GM19239 (cell line): ENCODE measurements at regions not wholly inside any gene's neighbourhood (a gene's known extent, or its start where the extent isn't known, plus 50 kb on each side); places are given as distances from the start of the nearest gene placed in this dataset.

ENCODE experiments used
- DNase-seq: peaks from one replicate; pipeline ENCODE4 v3.0.0; 2011; ENCODE audit warnings: low spot score; ENCODE audit not compliant: insufficient read length
- FAIRE-seq: peaks from 2 replicates; lab custom pipeline; 2011; peaks lifted over from hg19 to GRCh38; lab: Jason Lieb, UNC

GRCh38 chr6:130748041-130748440, 79.2 kb upstream of the SMLR1 start:
- DNase-seq (no peak), FAIRE-seq (no peak)

GRCh38 chr6:130749402-130749801, 77.8 kb upstream of the SMLR1 start:
- FAIRE-seq, result no peak
- no peak for DNase-seq

- FAIRE-seq (no peak), DNase-seq (no peak)
These were observed 74.9 kb upstream of the SMLR1 start for GRCh38 chr6:130752267-130752666.

- FAIRE-seq, result no peak
- DNase-seq, result no peak
These were observed 72.3 kb upstream of the SMLR1 start for GRCh38 chr6:130754786-130755367.

- FAIRE-seq (no peak), DNase-seq (no peak)
These were observed 71.7 kb upstream of the SMLR1 start for GRCh38 chr6:130755368-130756034.

GRCh38 chr6:130756824-130757223, 70.4 kb upstream of the SMLR1 start:
- FAIRE-seq (no peak), DNase-seq (no peak)

GRCh38 chr6:130758813-130759212, 68.4 kb upstream of the SMLR1 start:
- FAIRE-seq (no peak), DNase-seq (no peak)

GRCh38 chr6:130760006-130760405, 67.2 kb upstream of the SMLR1 start:
- DNase-seq (no peak), FAIRE-seq (peak; percentile 21)

- FAIRE-seq (no peak), DNase-seq (no peak)
These were observed 65.9 kb upstream of the SMLR1 start for GRCh38 chr6:130761286-130761685.

- FAIRE-seq (no peak), DNase-seq (no peak)
These were observed 62.0 kb upstream of the SMLR1 start for GRCh38 chr6:130765181-130765727.

GRCh38 chr6:130766239-130767144, 60.7 kb upstream of the SMLR1 start:
- no peak for DNase-seq
- no peak for FAIRE-seq

GRCh38 chr6:130769861-130770260, 57.3 kb upstream of the SMLR1 start:
- FAIRE-seq (no peak), DNase-seq (no peak)

GRCh38 chr6:130771741-130772140, 55.5 kb upstream of the SMLR1 start:
- DNase-seq, result no peak
- FAIRE-seq, result no peak

- DNase-seq (no peak), FAIRE-seq (no peak)
These were observed 53.3 kb upstream of the SMLR1 start for GRCh38 chr6:130773860-130774259.

- FAIRE-seq (no peak), DNase-seq (no peak)
These were observed 51.7 kb upstream of the SMLR1 start for GRCh38 chr6:130775411-130776012.

GRCh38 chr6:130776287-130776925, 50.8 kb upstream of the SMLR1 start:
- peak; percentile 98 for FAIRE-seq
- peak; percentile 52 for DNase-seq
